ENCODE measurements at regions not wholly inside any gene's neighbourhood (a gene's known extent, or its start where the extent isn't known, plus 50 kb on each side); places are given as distances from the start of the nearest gene placed in this dataset.

- DNase-seq: no peak
Observed at GRCh38 chr10:111999205-111999914, 184.2 kb downstream of the GPAM start.

DNA sequence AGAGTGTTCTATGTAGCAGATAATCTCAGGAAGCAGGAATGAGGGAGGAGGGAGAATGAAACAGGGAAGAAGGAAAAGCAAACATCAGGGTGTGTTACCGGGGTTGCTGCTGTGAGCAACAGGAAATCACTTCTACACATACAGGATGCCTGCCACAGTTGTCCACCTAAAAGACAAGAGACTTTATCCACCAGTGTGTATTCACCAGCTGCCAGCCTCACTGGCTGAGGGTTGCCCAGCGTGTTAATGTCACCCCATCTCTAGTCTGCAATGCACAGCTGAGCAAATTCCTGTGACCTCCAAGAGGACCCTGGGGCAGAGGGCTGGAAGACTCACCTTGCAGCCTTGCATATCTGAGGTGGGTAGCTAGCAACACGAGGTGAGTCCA lies 183.7 kb downstream of the GPAM start:
- DNase-seq: no peak

DNA sequence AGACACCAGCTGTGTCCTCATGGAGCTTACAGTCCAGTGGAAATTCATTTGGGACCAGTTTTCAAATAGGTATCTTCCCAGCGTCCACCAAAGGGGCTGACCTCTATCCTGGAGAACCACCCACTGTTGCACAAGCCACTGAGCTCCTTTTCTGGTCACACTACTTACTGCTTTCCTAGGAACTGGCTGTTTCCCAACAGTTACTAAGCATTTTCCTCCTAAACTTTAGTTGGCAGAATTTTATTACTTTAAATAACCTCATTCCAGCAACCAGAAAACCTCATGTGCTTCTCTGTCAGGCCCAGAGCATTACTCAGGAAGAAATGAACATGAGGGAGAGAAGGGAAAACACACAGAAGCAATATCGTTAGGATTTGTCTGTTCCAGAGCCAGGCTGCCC lies 183.1 kb downstream of the GPAM start:
- no peak for DNase-seq

- no peak for DNase-seq
Observed at GRCh38 chr10:112002206-112002605, 181.4 kb downstream of the GPAM start.

DNA sequence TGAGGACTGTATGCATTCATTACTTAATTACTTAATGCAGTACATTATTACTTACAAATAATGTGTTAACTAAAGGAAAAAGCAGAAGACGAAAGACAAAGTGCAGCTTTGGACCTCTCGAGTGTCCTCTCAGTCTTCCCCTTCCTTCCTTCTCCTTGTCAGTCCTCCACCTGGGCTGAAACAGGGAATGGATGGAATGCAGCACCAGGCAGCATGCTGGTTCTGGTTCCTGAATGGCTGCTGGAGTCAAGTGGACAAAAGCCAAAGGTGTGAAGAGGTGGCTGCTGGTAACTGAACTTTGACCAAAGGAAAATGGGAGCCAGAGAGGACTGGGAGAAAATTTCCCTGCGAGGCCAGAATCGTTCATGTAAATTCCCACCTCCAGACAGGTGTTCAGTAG lies 179.5 kb downstream of the GPAM start:
- DNase-seq: no peak

GRCh38 chr10:112005044-112005443 lies 178.5 kb downstream of the GPAM start:
- DNase-seq: no peak

- DNase-seq: no peak
Observed at GRCh38 chr10:112006407-112006806, 177.2 kb downstream of the GPAM start.

- no peak for DNase-seq
Observed at GRCh38 chr10:112006831-112007230, 176.7 kb downstream of the GPAM start.

- DNase-seq: no peak
Observed at GRCh38 chr10:112022196-112022595, 161.4 kb downstream of the GPAM start.

- no peak for DNase-seq
Observed at GRCh38 chr10:112024079-112024478, 159.5 kb downstream of the GPAM start.

DNA sequence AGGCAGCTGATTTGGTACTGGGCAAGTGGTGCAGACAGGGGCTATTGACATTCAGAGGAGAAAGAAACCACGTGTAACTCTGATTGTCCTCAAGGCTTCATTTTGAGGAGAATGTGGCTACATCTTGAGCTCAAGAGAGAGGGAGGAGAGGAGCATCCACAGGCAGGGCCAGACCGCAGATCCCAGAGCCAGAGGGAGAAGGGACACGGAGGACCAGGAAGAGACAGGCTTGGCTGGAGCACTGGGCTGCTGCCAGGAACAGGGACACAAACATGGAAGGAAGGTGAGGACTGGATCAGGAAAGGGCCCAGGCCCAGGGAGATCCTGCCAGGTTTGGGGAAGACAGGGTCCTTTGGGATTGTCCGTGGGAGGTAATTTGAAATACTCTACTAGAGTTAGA lies 158.3 kb downstream of the GPAM start:
- no peak for DNase-seq

DNA sequence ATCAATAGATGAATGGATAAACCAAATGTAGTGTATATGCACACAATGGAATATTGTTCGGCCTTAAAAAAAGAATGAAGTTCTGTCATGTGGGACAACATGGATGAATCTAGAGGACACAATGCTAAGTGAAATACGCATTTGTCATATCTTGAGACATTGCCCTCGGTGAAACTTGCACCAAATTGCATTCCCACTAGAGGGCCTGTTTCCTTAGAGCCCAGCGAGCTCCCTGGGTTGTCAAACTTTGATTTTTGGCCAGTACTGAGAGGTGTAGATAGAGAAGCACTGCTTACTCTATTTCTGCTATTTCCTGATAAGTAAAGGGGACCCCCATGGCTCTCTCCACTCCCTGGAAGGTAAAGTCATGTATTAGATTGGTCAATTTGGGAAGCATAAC lies 157.1 kb downstream of the GPAM start:
- no peak for DNase-seq

- DNase-seq: no peak
Observed at GRCh38 chr10:112027731-112028280, 155.8 kb downstream of the GPAM start.

- DNase-seq: no peak
Observed at GRCh38 chr10:112030431-112030830, 153.1 kb downstream of the GPAM start.

GRCh38 chr10:112039823-112040222 lies 143.7 kb downstream of the GPAM start:
- no peak for DNase-seq

- no peak for DNase-seq
Observed at GRCh38 chr10:112040696-112041095, 142.9 kb downstream of the GPAM start.

- no peak for DNase-seq
Observed at GRCh38 chr10:112045938-112046337, 137.6 kb downstream of the GPAM start.

- no peak for DNase-seq
Observed at GRCh38 chr10:112047674-112048073, 135.9 kb downstream of the GPAM start.

DNA sequence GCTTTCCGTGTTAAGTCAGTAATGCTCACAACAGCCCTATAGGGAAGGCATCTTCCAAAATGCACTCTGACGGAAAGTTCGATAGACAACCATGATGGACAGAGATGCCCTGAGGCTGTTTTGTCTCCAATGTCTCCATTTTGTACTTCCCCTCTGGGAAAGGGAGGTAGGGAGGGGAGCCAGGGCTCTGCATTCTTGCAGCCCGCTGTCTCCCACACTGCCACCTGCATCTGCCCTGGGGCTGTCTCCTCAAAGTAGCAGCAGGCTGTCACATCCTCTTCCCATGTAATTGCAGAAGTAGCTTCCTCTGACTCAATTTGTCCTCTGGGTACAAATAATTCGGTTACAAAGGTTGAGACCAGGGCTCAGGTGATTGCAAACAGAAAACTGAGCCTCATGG lies 131.4 kb downstream of the GPAM start:
- DNase-seq: no peak

GRCh38 chr10:112053895-112054294 lies 129.7 kb downstream of the GPAM start:
- DNase-seq: no peak

DNA sequence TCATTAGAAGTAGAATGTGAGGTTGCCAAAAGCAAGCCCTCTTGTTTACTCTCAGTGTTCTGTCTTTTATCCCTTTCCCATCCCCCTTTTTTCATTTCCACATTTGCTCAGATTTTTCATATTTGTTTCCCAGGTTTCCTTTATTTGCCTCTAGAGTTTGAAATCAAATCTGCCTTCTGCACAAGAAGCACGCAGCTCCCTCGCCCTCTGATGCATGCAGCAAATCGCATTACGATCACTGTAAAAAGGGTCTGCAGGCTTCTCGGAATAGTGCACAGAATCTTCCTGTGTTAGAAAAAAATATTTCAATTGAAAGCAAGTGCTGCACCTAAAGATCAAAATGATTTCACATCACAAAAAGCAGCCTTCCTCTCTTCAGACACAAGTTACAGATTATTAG lies 129.0 kb downstream of the GPAM start:
- DNase-seq: no peak

DNA sequence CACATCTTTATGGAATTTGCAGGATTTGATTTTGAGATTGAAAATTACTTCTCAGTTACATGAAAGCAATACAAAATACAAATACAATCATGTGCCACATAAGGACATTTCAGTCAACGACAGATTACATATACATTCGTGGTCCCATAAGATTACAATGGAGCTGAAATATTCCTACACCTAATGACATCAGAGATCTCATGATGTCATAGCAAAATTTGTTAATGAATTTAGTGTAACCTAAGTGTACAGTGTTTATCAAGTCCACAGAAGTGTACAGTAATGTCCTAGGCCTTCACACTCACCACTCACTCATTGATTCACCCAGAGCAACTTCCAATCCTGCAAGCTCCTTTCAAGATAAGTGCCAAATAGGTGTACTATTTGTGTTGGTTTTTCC lies 126.5 kb downstream of the GPAM start:
- DNase-seq: no peak

DNA sequence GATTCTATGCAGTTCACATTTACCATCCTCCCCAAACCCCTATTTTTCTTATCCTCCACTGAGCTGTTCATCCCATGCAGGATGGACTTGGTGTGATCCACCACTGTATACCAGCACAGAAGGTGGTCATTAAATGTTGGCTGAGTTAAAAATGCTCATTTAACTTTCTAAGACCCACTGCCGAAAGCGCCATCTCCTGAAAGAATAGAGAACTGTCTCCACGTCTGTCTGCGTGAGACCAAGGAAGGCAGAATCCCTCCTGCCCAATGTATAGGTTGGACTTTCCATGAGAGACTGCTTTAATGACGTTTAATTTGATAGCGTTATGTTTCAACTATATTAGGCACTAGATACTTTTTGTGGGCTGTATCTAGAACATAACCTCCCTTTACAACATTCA lies 124.3 kb downstream of the GPAM start:
- no peak for DNase-seq

- no peak for DNase-seq
Observed at GRCh38 chr10:112071596-112072133, 111.9 kb downstream of the GPAM start.

DNA sequence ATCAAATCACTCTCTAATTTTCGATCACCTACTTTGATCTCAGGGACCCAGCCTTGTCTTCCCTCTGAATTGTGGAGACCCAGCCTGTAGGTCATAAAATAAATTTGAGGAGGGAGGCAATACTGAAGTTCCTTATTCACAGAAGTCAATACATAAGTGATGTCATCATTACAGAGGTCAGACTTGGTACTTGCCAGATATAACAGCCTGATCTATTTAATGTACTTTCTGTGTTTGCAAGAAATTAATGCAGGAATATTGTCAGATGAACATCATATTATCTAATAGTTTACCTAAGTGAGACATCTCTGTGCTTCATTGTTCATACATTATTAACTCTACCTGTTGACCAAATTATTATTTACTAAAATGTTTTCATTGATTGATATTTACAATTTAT lies 105.6 kb downstream of the GPAM start:
- DNase-seq: no peak
